ENCODE measurements at regions not wholly inside any gene's neighbourhood (a gene's known extent, or its start where the extent isn't known, plus 50 kb on each side); places are given as distances from the start of the nearest gene placed in this dataset.

DNA sequence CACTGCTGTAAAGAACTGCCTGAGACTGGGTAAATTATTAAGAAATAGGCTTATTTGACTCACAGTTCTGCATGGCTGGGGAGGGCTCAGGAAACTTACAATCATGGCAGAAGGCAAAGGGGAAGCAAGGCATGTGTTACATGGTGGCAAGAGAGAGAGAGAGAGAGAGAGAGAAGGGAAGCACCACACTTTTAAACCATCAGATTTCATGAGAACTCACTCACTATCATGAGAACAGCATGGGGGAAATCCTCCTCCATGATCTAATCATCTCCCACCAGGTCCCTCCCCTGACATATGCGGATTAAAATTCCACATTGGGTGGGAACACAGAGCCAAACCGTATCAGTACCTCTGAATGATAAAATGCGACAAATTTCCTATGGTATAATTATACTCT, 203.9 kb upstream of the MARCKS start:
- Histone ChIP-seq H3K9me3 (no peaks in the 10 kb centered on the region), H3K4me1 (no peaks in the 10 kb centered on the region), H3K27me3 (ENCODE audit: low read depth) (no peaks in the 10 kb centered on the region), H3K36me3 (no peaks in the 10 kb centered on the region), H3K4me3 (no peak overlapping the region), H3K27ac (no peak overlapping the region)
- no peak for DNase-seq
- ATAC-seq, result peak in 1 of 2 donors; percentile 42
- intact Hi-C loops (cut with DNase I), result no loop called here
- TF ChIP-seq, protein P1, sequence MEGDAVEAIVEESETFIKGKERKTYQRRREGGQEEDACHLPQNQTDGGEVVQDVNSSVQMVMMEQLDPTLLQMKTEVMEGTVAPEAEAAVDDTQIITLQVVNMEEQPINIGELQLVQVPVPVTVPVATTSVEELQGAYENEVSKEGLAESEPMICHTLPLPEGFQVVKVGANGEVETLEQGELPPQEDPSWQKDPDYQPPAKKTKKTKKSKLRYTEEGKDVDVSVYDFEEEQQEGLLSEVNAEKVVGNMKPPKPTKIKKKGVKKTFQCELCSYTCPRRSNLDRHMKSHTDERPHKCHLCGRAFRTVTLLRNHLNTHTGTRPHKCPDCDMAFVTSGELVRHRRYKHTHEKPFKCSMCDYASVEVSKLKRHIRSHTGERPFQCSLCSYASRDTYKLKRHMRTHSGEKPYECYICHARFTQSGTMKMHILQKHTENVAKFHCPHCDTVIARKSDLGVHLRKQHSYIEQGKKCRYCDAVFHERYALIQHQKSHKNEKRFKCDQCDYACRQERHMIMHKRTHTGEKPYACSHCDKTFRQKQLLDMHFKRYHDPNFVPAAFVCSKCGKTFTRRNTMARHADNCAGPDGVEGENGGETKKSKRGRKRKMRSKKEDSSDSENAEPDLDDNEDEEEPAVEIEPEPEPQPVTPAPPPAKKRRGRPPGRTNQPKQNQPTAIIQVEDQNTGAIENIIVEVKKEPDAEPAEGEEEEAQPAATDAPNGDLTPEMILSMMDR (IDR thresholded peaks at IDR 0.05), result no peak

DNA sequence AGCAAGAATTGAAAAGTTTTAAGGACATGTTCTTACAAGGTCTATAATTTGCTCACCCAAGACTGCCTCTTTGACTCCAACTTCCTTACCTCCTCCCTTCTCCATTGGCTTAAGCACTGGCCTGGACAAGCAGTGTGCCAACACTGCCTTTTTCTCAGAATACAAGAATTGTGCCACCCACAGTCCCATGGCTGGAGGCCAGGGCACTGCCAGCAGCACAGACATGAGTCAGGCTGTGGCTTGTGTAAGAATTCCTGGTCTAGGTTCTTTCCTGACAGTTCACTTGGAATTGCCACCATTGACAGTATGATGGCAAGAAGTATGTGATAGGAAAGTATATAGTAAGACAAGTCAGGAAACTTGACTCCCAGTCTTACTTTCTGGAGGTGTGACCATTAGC, 202.7 kb upstream of the MARCKS start:
- peak; percentile 89 for DNase-seq

DNA sequence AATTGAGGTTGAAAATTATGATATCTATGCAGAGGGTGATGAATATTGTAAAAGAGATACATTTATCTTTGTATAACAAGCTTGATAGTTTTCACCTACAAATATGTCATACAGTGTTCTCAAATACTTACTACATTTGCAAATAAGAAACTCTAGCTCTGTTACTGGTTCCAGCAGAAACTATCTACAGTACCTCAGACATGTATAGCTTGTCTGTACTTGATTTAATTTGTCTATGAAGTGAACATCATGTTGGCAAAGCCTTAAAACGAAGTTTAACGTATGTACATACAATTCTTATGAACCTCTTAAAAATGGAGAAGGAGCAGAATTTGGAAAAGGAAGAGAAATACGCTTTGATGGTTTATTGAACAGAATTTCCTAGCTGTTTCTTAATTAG, 201.4 kb upstream of the MARCKS start:
- Histone ChIP-seq H3K9me3 (no peaks in the 10 kb centered on the region), H3K27ac (no peak overlapping the region), H3K4me3 (no peak overlapping the region), H3K4me1 (no peaks in the 10 kb centered on the region), H3K27me3 (ENCODE audit: low read depth) (no peaks in the 10 kb centered on the region), H3K36me3 (no peaks in the 10 kb centered on the region)
- no peak for DNase-seq
- no peak for ATAC-seq
- TF ChIP-seq, protein P1 (IDR thresholded peaks at IDR 0.05), result no peak
- intact Hi-C loops (cut with DNase I), result no loop called here

More for the DNA sequence above, 202.7 kb upstream of the MARCKS start:
- Histone ChIP-seq H3K4me3 (no peak overlapping the region), H3K27me3 (ENCODE audit: low read depth) (no peaks in the 10 kb centered on the region), H3K27ac (no peak overlapping the region), H3K9me3 (no peaks in the 10 kb centered on the region), H3K4me1 (no peaks in the 10 kb centered on the region), H3K36me3 (no peaks in the 10 kb centered on the region)
- peak; percentile 93 to 95 for ATAC-seq
- intact Hi-C loops (cut with DNase I), result no loop called here
- TF ChIP-seq, protein P1 (IDR thresholded peaks at IDR 0.05), result no peak

DNA sequence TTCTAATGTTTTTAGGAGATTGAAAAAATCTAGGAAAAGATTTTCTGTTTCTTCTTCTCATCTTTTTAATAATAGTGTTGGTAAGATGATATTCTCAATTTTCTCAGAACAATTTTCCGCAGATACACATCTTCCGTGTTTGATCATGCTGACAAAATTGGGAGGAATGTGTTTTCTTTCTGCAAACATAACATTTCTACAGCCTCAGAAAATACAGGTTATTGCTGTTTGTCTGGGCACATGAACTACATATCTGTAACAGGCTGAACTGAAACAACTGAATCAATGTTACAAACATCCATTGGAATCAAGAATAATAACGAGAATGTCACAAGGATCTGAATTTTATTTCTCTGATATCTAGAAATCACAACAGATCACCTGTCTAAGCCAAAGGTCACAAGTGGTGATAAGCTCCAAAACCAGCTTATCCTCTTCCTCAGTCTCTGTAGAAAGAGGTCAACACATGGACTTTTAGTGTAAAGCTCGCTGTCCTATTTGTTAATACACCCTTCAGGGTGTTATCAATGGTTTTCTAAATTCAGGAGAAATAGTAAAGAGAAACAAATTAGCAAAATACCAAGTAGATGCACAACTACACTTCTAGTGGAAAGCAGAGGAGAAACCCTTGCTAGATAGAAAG, 197.3 kb upstream of the MARCKS start:
- Histone ChIP-seq H3K36me3 (no peaks in the 10 kb centered on the region), H3K4me1 (no peaks in the 10 kb centered on the region), H3K9me3 (no peaks in the 10 kb centered on the region), H3K27ac (no peak overlapping the region), H3K27me3 (ENCODE audit: low read depth) (no peaks in the 10 kb centered on the region), H3K4me3 (no peak overlapping the region)
- no peak for ATAC-seq
- intact Hi-C loops (cut with DNase I), result no loop called here
- TF ChIP-seq, protein P1 (IDR thresholded peaks at IDR 0.05), result no peak
- no peak for DNase-seq

DNA sequence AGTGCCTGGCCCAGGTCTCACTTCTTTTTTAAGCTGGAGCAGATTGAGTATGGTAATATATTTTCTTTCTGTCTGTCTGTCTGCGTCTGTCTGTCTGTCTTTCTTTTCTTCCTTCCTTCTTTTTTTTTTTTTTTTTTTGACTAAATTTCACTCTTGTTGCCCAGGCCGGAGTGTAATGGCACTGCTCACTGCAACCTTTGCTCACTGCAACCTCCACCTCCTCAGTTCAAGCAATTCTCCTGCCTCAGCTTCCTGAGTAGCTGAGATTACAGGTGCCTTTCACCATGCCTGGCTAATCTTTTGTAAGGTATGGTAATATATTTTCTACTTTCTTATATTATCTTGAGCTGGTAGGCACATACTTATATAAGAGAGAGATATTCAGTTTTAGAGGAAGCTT, 196.3 kb upstream of the MARCKS start:
- Histone ChIP-seq H3K36me3 (no peaks in the 10 kb centered on the region), H3K27me3 (ENCODE audit: low read depth) (no peaks in the 10 kb centered on the region), H3K9me3 (no peaks in the 10 kb centered on the region), H3K4me3 (no peak overlapping the region), H3K27ac (no peak overlapping the region), H3K4me1 (no peaks in the 10 kb centered on the region)
- intact Hi-C loops (cut with DNase I), result no loop called here
- TF ChIP-seq, protein P1 (IDR thresholded peaks at IDR 0.05), result no peak
- ATAC-seq (no peak), DNase-seq (no peak)
